ENCODE measurements at regions not wholly inside any gene's neighbourhood (a gene's known extent, or its start where the extent isn't known, plus 50 kb on each side); places are given as distances from the start of the nearest gene placed in this dataset.

DNA sequence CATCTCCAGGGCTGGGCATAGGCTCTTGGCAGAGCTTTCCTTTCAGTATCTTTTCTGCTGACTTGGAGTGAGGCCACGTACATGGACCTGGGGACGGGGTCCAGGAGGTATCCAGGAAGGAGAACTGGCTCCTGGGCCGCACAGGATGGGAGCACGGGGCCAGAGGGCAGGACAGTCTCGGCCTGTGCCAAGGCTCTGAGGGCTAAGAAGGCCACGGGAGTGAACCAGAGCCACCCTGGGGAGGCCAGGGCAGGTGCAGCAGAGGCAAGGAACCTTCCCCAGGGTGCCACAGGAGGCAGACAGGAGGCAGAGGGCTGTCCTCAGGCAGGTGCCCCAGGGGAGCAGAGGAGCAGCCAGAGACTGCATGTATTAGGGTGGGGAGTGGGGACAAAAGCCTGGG lies 50.3 kb downstream of the PLXNA1 start:
- DNase-seq (ENCODE audit: low read depth, low spot score) = no peak

GRCh38 chr3:127033786-127034185 lies 50.9 kb downstream of the PLXNA1 start:
- no peak for DNase-seq (ENCODE audit: low read depth, low spot score)

DNA sequence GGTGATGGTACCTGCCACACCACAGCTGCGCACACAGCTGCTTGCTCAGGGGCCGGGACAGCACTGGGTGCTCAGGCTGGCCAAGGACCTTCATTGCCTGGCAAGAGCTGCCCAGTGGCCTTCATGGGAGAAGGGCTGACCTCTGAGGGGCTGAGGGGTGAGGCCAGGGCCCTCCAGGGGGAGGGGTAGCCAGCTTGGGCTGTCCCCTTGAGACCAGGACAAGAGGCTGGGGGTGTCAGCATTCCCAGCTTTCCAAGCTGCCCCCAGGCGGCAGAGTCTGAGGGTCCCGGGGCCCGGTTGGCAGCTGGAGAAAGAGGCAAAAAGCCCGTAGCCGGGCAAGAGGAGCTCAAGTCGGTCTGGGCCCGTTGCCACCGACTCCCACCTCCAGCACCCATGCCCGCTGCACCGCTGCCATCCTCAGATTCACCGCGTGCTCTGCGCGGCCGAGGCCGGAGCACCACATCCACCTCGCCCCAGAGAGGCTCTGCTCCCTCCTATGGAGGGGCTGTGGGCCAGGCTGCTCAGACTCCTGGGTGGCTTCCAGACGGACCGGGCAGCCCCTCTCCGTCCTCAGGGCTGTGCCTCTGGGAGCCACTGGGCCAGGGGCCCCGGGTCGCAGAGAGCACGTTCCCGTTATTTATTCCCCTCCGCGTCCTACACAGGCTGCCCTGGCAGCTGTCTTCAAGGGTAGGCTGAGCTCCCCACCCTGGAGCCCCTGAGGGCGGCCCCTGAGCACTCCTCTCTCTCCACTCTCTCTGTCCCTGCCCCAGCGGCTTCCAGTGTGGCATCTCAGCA lies 51.5 kb downstream of the PLXNA1 start:
- no peak for DNase-seq (ENCODE audit: low read depth, low spot score)

DNA sequence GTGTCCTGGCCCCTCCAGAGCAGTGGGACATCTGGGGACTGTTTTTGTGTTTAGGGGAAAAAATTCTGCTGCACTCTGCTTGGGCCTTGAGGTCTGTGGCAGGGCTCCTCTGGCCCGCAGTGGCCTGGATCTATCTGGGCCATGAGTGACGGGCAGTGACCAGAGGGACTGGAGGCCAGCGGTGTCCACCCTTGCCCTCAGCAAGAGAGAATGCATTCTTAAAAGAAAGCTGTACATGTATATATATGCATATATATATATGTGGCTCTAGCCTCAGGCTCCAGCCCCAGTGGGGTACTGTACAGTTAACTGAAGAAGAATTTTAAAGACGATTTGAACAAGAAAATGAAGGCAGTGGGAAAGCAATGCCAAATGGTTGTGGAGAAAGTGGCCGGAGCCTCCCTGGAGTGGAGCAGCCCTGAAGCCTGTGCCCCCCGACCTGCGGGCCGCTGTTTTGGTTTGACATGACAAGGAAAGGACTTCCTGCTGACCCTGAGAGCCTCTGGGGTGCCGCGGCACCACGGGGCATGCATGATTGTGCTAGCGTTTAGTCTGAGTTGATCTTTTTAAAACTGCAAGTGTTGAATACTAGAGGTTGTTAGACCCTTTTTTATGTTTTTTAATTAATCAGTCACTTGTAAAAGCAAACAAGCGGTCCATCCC lies 52.2 kb downstream of the PLXNA1 start:
- no peak for DNase-seq (ENCODE audit: low read depth, low spot score)

GRCh38 chr3:127035677-127036076 lies 52.8 kb downstream of the PLXNA1 start:
- DNase-seq (ENCODE audit: low read depth, low spot score) = no peak

GRCh38 chr3:127036209-127037020 lies 53.5 kb downstream of the PLXNA1 start:
- no peak for DNase-seq (ENCODE audit: low read depth, low spot score)

DNA sequence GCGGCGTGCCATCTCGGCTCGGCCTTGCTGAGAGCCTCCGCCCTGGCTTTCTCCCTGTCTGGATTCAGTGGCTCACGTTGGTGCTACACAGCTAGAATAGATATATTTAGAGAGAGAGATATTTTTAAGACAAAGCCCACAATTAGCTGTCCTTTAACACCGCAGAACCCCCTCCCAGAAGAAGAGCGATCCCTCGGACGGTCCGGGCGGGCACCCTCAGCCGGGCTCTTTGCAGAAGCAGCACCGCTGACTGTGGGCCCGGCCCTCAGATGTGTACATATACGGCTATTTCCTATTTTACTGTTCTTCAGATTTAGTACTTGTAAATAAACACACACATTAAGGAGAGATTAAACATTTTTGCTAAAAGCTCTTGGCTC lies 54.1 kb downstream of the PLXNA1 start:
- no peak for DNase-seq (ENCODE audit: low read depth, low spot score)

- DNase-seq (ENCODE audit: low read depth, low spot score) = no peak
Measured at GRCh38 chr3:127037418-127037841, 54.5 kb downstream of the PLXNA1 start.

- DNase-seq (ENCODE audit: low read depth, low spot score) = no peak
Measured at GRCh38 chr3:127037971-127038446, 55.1 kb downstream of the PLXNA1 start.

GRCh38 chr3:127038466-127038865 lies 55.6 kb downstream of the PLXNA1 start:
- DNase-seq (ENCODE audit: low read depth, low spot score) = no peak

DNA sequence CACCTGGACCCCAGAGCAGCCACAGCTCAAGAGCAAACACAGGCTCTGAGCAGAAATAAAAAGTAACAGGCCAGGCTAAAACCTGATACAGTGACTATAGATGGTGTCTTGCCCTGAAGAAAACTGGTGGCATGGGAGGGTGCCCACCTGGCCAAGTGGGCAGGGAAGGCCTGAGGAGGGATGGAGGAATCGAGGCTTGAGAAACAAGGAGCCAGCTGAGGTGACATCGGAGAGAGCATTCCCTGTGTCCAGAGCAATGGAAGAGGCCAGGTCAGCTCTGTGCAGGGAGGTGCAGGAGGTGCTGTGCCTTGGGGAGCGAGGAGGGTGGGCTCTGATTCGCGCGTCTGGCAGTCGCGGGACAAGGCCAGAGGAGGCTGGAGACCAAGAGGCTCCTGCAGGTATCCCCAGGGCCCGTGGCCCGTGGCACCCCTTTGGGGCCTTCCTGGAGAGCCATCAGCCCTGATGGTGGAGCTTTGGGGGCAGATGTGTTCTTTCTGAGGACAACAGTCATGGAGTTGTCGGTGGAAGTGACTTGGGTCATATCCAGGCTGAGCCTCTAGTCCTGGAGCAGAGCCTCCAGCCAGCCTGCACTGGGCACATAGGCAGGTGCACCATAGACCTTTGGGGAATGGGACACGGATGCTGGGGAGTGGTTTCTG lies 56.1 kb downstream of the PLXNA1 start:
- no peak for DNase-seq (ENCODE audit: low read depth, low spot score)

GRCh38 chr3:127039719-127040118 lies 56.8 kb downstream of the PLXNA1 start:
- DNase-seq (ENCODE audit: low read depth, low spot score) = no peak

- no peak for DNase-seq (ENCODE audit: low read depth, low spot score)
Measured at GRCh38 chr3:127040216-127040615, 57.3 kb downstream of the PLXNA1 start.

- DNase-seq (ENCODE audit: low read depth, low spot score) = no peak
Measured at GRCh38 chr3:127041264-127041820, 58.4 kb downstream of the PLXNA1 start.

- no peak for DNase-seq (ENCODE audit: low read depth, low spot score)
Measured at GRCh38 chr3:127041933-127042332, 59.0 kb downstream of the PLXNA1 start.

GRCh38 chr3:127042634-127043033 lies 59.7 kb downstream of the PLXNA1 start:
- DNase-seq (ENCODE audit: low read depth, low spot score) = no peak

- peak; percentile 57 for DNase-seq (ENCODE audit: low read depth, low spot score)
Measured at GRCh38 chr3:127043041-127043641, 60.2 kb downstream of the PLXNA1 start.

DNA sequence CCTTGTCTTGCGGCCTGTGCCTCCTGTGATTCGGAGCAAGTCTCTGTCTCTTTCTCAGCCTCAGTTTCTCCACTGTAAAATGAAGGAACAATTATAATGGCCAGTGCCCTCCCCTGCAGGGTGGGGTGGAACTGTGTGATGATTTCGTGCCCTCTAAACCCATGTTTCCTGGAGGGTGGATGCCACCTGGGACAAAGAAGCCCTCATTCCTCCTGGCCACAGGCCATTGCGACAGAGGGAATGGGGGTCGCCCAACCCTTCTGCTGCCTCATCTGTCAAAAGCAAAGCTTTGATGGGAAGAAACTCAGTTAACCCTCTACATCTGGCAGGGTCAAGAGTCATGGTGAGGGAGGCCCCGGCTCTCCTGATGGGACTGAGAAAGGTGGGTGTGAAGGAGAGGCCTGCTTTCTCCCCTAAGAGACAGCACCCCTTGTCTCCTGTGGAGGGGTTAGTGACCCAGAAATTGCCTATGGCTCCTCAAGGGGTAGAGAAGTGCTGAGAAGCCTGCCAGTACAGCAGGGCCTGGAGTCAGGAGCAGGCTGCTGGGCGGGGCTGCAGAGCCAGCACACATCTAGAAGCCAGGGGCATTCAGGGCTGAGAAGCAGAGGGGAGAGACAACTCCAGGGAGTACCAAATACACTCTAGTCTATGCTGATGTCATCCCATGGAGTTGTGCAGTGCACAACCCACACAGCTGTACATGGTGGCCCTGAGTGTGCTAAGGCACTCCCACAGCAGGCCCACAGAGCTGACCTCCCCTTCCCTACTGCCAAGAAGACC lies 61.0 kb downstream of the PLXNA1 start:
- no peak for DNase-seq (ENCODE audit: low read depth, low spot score)

GRCh38 chr3:127044996-127045395 lies 62.1 kb downstream of the PLXNA1 start:
- DNase-seq (ENCODE audit: low read depth, low spot score) = peak; percentile 47

- DNase-seq (ENCODE audit: low read depth, low spot score) = no peak
Measured at GRCh38 chr3:127045435-127046045, 62.6 kb downstream of the PLXNA1 start.
